Left hindlimb (tissue), 1 donor: ENCODE measurements at regions not wholly inside any gene's neighbourhood (a gene's known extent, or its start where the extent isn't known, plus 50 kb on each side); places are given as distances from the start of the nearest gene placed in this dataset.

Experiments
- DNase-seq: peaks from one replicate; pipeline ENCODE4 v3.0.0-alpha.2; 2018

- DNase-seq: no peak
Measured at GRCh38 chr12:85352016-85352415, 72.0 kb downstream of the ALX1 start.

GRCh38 chr12:85356596-85357385 lies 76.8 kb downstream of the ALX1 start:
- no peak for DNase-seq

- DNase-seq: no peak
Measured at GRCh38 chr12:85357609-85358008, 77.6 kb downstream of the ALX1 start.

- no peak for DNase-seq
Measured at GRCh38 chr12:85358715-85359114, 78.7 kb downstream of the ALX1 start.

- DNase-seq: no peak
Measured at GRCh38 chr12:85363382-85364190, 83.6 kb downstream of the ALX1 start.

GRCh38 chr12:85367936-85368335 lies 87.9 kb downstream of the ALX1 start:
- no peak for DNase-seq

GRCh38 chr12:85369365-85370154 lies 89.5 kb downstream of the ALX1 start:
- DNase-seq: no peak

- no peak for DNase-seq
Measured at GRCh38 chr12:85373045-85373444, 93.0 kb downstream of the ALX1 start.

- DNase-seq: no peak
Measured at GRCh38 chr12:85374981-85375380, 95.0 kb downstream of the ALX1 start.

GRCh38 chr12:85385406-85385805 lies 105.4 kb downstream of the ALX1 start:
- DNase-seq: no peak

- no peak for DNase-seq
Measured at GRCh38 chr12:85390266-85390665, 110.2 kb downstream of the ALX1 start.

GRCh38 chr12:85392508-85392907 lies 112.5 kb downstream of the ALX1 start:
- DNase-seq: no peak

- no peak for DNase-seq
Measured at GRCh38 chr12:85393606-85394005, 113.6 kb downstream of the ALX1 start.

- DNase-seq: no peak
Measured at GRCh38 chr12:85394065-85394464, 114.0 kb downstream of the ALX1 start.

GRCh38 chr12:85394809-85395208 lies 114.8 kb downstream of the ALX1 start:
- no peak for DNase-seq

- DNase-seq: no peak
Measured at GRCh38 chr12:85405262-85405661, 125.2 kb downstream of the ALX1 start.

- no peak for DNase-seq
Measured at GRCh38 chr12:85405781-85406522, 125.9 kb downstream of the ALX1 start.

GRCh38 chr12:85413266-85413665 lies 133.2 kb downstream of the ALX1 start:
- no peak for DNase-seq

- no peak for DNase-seq
Measured at GRCh38 chr12:85422762-85423161, 142.7 kb downstream of the ALX1 start.

- DNase-seq: no peak
Measured at GRCh38 chr12:85423947-85424346, 143.9 kb downstream of the ALX1 start.

GRCh38 chr12:85424581-85425348 lies 144.7 kb downstream of the ALX1 start:
- peak; percentile 36 for DNase-seq

- no peak for DNase-seq
Measured at GRCh38 chr12:85425349-85425612, 145.3 kb downstream of the ALX1 start.
